ENCODE measurements at regions not wholly inside any gene's neighbourhood (a gene's known extent, or its start where the extent isn't known, plus 50 kb on each side); places are given as distances from the start of the nearest gene placed in this dataset.

- TF ChIP-seq CTCF (IDR thresholded peaks at IDR 0.05; ENCODE audit: low read depth, low read length): no peak
- no peak for DNase-seq (ENCODE audit: low read depth in 2 of 2)
- no peak overlapping the region for H3K4me3 ChIP-seq (replicated peaks in 1 of 2; ENCODE audit: low read depth in 2 of 2, low read length in 2 of 2)
Observed at GRCh38 chr12:39240587-39240986, 202.3 kb downstream of the KIF21A start.

- no peak for TF ChIP-seq CTCF (IDR thresholded peaks at IDR 0.05; ENCODE audit: low read depth, low read length)
- DNase-seq (ENCODE audit: low read depth in 2 of 2): peak in 1 of 2 donors; percentile 1
Observed at GRCh38 chr12:39239490-39240486, 203.1 kb downstream of the KIF21A start.

GRCh38 chr12:39237004-39237403 is 205.9 kb downstream of the KIF21A start:
- TF ChIP-seq CTCF (IDR thresholded peaks at IDR 0.05; ENCODE audit: low read depth, low read length): no peak
- no peak overlapping the region for H3K4me3 ChIP-seq (replicated peaks in 1 of 2; ENCODE audit: low read depth in 2 of 2, low read length in 2 of 2)
- peak; percentile 76 to 91 for DNase-seq (ENCODE audit: low read depth in 2 of 2)

More at GRCh38 chr12:39239490-39240486, 203.1 kb downstream of the KIF21A start:
- no peak overlapping the region for H3K4me3 ChIP-seq (replicated peaks in 1 of 2; ENCODE audit: low read depth in 2 of 2, low read length in 2 of 2)

- no peak for TF ChIP-seq CTCF (IDR thresholded peaks at IDR 0.05; ENCODE audit: low read depth, low read length)
- DNase-seq (ENCODE audit: low read depth in 2 of 2): peak; percentile 12 to 51
- H3K4me3 ChIP-seq (replicated peaks in 1 of 2; ENCODE audit: low read depth in 2 of 2, low read length in 2 of 2): no peak overlapping the region
Observed at GRCh38 chr12:39235990-39236767, 206.7 kb downstream of the KIF21A start.

GRCh38 chr12:39230086-39230485 is 212.8 kb downstream of the KIF21A start:
- H3K4me3 ChIP-seq (replicated peaks in 1 of 2; ENCODE audit: low read depth in 2 of 2, low read length in 2 of 2): no peak overlapping the region
- peak; percentile 7 to 37 for DNase-seq (ENCODE audit: low read depth in 2 of 2)
- TF ChIP-seq CTCF (IDR thresholded peaks at IDR 0.05; ENCODE audit: low read depth, low read length): no peak

- no peak for TF ChIP-seq CTCF (IDR thresholded peaks at IDR 0.05; ENCODE audit: low read depth, low read length)
- no peak overlapping the region for H3K4me3 ChIP-seq (replicated peaks in 1 of 2; ENCODE audit: low read depth in 2 of 2, low read length in 2 of 2)
Observed at GRCh38 chr12:39227218-39227617, 215.7 kb downstream of the KIF21A start.

More at GRCh38 chr12:39227218-39227617, 215.7 kb downstream of the KIF21A start:
- no peak for DNase-seq (ENCODE audit: low read depth in 2 of 2)

All from cardiac fibroblast (primary cell).